Suppressor macrophage treated with lipopolysaccharide for 1 hour (primary cell): ENCODE measurements at regions not wholly inside any gene's neighbourhood (a gene's known extent, or its start where the extent isn't known, plus 50 kb on each side); places are given as distances from the start of the nearest gene placed in this dataset.
"Not testable (repeated sequence)": the region's sequence is repeated elsewhere in the genome, so short reads cannot be mapped to it uniquely, and the experiment has no call there.

Source experiments
- DNase-seq, 3 donors: peaks; one replicate each; pipeline ENCODE4 v3.0.0-alpha.2; 2020 to 2022

DNA sequence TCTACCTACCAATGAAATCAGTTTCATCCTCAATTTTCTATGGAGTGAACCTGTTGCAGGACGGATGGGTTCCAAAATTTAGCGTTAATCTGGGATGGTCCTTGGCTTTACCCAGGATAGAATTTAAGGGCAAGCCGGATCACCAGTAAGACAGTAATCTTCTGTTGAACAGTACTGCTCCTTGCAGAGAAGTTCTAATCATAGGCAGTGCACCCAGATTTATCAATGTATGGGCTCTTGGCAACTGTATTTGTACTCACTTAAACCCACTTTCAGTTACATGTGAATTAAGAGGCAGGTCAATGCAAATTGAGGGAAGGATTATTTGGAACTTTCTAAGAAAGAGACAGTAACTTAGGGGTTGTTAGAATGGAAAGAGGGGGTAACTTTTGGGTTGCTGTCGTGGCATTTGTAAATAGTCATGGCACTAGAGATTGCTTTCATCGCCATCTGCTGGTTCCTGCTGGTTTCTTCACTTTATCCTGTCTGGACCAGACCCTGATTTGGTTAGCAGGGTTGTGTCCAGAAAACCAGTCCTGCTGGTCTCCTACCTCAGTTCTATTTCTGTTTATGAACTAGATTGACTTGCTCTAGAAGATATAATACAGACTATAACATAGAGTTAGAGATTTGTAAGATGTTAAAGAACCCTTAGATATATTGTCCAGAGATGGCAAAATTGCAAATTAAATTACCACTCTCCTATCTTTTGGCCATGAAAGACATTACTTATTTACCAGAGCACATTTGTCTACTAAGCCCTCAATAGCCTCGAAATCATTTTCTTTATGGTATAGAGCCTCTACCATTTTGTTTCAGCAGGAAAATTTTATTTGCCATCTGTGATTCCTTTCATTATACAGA lies 646.3 kb downstream of the UTRN start:
- peak; percentile 45 to 57 (median 45) for DNase-seq

DNA sequence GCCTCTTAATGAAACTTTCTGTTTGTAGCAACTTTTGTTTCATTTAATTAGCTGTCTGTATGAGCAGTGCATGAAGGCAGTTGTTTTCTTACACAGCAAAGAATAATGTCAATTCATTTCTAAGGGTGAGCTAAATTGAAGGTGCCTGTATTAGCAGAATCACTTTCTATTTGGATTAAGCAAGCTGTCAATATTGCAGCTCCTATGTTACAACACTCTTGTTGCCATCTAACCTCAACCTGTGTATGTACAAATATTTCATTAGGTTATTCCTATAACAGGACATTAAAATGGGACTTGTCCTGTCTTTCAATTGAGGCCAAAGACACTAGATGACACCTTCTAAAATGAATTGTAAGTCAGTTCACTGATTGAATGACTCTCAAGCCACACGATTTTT lies 647.5 kb downstream of the UTRN start:
- DNase-seq = no peak

DNA sequence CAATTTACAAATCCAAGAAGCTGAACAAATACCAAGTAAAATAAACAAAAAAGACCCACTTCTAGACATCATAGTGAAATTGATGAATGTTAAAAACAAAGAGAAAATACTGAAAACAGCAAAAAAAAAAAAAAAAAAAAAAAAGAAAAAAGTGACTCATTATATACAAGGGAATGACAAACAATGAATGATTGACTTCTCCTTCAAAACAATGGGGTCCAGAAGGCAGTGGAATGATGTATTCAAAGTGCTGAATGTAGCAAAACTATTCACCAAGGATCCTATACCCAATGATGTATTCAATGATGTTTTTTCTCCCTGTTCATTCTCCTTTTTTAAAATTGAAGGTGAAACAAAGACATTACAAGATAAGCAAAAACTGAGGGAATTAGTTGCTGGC lies 650.0 kb downstream of the UTRN start:
- DNase-seq = no peak

DNA sequence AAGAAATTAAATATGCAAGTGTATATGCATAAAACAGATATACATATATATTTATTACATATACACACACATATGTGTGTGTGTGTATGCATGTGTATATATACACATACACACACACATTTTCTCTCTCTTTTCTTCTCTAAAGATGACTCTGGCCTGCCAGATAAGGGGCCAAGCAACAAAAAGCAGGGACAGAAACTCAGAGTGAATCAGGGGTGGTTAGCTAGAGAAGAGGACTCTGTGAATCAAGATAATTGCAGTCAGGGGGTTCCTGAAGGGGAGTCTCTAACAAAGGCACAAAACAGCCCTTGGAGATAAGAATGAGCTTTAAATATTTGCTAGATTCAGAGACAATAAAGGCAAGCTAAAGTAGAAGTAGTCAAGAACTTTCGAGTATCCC lies 650.5 kb downstream of the UTRN start:
- no peak for DNase-seq

DNA sequence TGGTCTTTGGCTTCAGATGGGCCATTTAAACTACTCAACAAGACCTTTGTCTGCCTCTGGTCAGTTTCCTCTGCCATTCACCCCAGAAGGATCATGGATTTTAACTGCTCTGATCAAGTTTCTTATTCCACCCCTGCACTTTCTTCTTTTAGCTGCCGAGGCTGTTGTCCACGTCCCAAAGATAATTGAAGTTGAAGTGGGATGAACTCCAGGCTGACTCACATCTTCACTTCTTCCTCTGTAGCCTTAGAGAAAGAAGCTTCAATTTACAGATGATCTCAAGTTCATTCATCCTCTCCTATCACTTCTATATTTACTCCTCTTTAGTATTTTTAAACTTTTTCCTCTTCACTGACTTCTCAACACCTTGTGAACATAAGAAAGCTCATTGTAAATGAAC lies 651.6 kb downstream of the UTRN start:
- DNase-seq = no peak

DNA sequence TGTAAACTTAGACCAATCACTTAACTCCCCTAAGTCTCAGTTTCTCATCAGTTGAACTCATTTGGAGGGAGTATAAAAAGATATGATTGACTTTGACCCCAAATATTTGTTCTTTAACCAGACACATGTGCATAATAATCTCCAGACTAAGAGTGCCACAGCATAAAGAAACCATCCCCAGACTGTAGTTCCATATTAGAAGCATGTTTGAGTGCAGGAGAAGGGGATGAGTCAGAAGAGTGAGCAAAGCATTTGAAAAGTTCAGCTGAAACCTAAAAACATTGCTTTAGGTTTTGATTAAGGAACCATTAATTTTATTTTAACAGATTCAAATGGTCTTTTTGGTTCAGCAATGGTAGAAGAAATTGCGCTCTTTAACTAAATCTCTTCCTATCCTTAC lies 654.8 kb downstream of the UTRN start:
- DNase-seq = no peak

DNA sequence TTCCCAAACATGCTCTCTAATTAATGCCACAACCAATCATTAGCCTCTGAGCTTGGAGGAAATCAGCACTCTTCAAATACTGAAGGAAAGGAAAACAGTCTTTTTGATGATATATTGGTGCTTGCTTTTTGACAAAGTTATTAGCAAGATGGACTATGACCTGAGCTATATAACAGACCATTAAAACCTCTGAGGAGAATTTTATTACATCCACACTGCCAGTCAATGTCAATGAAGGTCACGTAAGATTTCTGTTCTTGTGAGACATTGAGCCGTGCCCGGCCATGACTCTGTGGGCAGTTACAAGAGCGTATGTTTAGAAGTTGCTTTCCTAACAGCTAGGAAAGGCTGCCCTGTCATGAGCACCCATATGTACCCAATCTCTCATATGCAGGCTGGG lies 659.0 kb downstream of the UTRN start:
- no peak for DNase-seq

DNA sequence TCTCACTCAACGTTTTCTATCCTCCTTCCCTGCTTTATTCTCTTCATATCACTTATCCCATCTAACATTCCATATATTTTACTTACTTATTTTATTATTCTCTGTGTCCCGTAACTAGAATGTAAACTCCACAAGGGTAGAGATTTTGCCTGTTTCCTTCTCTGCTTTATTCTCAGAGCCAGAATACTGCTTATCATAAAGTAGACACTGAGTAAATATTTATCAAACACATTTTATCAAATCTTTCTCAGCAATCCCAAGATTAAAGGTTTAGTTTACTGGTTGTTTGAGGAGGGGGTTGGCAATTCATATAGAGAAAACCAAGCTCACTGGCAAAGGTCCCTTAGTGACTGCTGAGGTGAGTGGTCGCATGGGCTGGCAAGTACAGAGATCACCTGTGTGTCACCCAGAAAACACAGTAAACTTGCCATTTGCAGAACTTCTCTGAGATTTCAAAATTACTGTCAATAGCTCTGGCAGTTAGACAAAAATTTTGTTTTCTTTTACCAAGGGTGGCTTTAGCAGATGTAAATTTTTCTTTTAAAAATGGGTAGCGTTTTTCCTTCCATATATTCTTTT lies 662.4 kb downstream of the UTRN start:
- no peak for DNase-seq

DNA sequence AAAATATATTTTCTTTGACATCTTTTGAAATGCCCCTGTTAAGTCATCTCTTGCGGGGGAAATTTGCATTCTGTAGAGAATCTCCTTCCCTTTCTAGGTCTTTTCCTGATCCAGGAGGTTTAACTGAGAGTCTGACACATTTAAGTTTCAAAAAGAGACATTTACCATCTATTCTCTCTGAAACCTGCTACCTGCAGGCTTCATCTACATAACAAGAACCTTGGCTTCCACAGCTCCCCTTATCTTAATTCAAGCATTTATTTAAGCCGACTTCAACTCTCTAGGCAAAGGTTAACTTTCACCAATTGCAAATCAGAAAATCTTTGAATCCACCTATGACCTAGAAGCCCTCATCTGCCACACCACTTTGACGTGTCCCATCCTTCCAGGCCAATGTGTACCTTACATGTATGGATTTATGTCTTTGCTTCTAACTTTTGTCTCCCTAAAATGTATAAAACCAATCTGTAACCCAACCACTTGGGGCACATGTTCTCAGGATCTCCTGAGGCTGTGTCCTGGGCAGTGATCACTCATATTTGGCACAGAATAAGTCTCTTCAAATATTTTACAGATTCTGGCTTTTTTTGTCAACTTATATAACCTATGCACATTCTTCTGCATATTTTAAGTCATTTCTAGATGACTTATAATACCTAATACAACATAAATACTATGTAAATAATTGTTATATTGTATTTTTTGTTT lies 666.7 kb downstream of the UTRN start:
- no peak for DNase-seq

DNA sequence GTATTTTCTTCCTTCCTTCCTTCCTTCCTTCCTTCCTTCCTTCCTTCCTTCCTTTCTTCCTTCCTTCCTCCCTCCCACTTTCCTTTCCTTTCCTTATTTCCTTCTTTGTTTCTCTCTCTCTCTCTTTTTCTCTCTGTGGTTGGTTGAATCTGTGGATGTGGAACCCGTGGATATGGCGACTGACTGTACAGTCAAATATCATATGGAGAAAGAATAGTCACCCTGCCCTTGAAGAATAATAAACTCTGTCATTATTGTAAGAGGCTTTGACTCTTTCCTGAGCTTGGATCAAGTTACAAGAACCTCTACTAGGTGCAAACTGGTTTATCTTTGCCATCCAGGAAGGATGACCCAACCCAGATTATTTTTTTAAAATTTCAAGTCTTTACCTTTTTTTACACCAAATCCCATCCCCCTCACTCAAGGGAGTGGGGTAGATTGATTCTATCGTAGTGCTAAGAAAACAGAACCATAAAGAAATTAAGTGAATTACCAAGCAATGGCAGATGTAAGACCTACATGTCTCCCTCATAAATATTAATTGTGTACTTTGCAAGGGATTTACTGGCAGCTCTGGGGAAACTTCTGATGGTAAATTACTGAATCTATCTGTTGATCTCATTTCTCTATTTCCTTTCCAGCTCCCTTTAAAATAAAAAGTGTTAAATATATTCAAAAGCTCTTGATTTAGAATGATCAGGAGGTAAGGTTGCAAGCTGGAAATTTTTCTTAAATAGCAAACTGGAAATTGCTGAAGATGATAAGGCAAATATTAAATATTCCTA lies 667.5 kb downstream of the UTRN start:
- no peak for DNase-seq

DNA sequence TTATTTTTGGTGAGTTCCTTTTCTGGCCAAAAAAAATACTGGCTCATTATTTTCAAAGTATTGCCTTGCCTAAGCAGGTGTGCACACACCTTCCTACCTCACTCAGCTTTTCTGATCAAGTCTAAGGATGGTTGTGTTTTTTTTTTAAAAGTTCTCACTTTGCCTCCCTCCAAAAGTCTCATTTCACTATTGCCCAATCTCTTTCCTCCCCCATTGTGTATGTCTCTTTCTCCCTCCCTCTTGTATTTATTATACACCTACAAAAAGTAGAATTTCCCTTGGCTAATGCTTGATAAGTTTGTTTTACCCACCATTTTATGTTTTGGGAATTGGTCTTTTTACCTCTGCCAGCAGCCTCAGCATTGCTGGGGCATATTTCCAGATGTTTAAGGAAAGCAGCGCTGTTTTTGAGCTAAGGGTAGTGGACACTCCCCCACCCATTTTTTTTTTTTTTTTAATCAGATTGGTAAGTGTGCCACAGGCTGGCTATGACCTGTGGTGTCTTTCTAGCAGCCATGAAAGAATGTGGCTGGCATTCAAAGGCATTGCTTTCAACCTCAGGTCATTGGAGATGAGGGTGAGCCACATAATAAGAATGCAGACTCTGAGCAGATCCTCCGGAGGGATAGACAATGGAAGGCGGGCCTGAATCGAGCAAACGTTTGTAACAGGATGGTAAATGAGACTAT lies 668.6 kb downstream of the UTRN start:
- DNase-seq = no peak

DNA sequence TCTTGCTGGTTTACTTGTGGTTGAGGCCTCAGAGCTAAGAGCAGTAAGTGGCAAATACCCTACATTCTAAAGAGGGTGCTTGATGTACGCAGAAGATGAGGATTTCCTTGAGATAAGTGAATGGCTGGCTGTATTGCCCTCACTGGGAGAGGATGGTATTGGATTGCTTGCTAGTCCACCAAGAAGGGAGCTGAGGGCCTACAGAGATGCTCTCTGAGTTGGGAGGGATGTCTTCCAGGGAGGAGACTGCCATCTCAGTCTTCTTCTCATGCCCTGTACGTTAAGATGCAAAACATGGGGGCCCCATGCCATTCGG lies 669.1 kb downstream of the UTRN start:
- DNase-seq = no peak

DNA sequence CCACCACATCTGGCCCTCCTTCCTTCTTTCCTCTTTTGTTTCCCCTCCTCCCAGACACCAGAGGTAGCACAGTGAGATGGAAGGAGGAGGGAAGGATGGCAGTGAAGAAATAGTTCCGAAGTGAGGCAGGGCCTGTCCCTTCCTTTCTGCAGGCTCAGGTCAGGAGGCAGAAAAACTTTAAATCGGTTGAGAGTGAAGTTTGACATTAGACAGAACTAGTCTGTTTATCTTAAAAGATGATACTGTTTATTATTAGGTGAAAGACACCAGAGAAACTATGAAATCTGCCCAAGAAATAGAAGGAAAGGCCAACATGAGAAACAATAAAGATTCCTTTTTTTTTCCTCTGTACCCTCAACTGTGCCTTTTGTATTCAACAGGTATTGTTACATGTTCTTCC lies 670.3 kb downstream of the UTRN start:
- DNase-seq = no peak

DNA sequence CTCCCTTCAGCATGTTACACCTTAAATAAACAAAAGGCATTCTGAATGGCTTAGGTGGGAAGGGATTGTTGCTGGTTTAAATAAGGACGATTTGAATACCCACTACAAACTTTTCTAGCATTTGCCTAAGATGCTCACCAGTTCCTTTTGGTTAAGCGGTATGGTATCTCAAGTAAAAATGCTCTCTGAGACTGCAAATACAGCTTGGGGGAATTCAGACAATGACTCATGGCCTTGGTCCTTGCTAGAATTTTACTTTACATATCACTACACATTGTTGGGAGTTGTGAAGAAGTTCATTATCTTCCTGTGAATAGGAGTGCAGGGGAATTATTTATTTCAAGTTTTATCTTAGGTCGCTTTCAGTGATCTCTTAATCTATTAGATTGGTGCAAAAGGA lies 670.7 kb downstream of the UTRN start:
- DNase-seq = no peak

DNA sequence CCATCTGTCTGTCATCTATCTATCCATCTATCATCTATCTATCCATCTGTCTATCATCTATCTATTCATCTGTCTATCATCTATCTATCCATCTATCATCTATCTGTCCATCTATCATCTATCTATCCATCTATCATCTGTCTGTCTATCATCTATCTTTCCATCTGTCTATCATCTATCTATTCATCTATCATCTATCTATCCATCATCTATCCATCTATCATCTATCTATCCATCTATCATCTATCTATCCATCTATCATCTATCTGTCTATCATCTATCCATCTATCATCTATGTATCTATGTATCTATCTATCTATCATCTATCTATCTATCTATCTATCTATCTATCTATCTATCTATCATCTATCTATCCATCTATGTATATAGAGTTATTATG lies 671.6 kb downstream of the UTRN start:
- not testable (repeated sequence) for DNase-seq

DNA sequence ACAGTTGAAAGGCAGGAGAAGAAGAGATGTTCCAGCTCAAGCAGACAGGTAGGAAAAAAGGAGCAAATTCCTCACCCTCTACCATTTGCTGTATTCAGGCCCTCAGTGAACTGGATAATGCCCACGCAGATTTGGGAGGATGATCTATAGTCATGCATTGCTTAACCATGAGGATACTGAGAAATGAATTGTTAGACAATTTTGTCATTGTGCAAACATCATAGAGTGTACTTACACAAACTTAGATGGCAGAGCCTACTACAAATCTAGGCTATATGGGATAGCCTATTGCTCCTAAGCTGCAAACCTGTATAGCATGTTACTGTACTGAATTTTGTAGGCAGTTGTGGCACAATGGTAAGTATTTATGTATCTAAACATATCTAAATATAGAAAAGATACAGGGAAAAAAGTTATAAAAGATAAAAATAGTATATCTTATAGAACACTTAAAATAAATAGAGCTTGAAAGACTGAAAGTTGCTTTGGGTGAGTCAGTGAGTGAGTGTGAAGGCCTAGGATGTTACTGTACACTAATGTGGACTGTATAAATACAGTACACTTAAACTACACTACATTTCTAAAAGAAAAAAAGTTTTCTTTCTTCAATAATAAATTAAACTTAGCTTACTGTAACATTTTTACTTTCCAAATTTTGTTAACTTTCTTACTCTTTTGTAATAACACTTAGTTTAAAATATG lies 672.3 kb downstream of the UTRN start:
- no peak for DNase-seq

DNA sequence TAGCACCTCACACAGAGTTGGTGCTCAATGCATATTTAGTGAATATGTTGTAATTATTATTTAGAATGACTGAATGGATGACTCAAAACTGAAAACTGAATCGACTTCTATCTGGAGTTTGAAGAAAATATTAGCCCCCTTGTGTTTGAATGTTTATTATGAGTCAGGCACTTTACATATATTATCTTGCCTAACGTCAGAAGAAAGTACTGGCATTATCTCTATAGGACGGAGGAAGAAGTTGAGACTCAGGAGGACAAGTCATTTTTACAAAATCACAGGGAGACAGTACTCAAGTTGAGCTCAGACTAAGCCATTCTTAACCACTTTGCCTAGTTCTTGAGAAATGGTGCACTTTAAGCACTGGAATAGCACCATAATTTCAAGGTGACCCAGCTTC lies 684.0 kb downstream of the UTRN start:
- no peak for DNase-seq

DNA sequence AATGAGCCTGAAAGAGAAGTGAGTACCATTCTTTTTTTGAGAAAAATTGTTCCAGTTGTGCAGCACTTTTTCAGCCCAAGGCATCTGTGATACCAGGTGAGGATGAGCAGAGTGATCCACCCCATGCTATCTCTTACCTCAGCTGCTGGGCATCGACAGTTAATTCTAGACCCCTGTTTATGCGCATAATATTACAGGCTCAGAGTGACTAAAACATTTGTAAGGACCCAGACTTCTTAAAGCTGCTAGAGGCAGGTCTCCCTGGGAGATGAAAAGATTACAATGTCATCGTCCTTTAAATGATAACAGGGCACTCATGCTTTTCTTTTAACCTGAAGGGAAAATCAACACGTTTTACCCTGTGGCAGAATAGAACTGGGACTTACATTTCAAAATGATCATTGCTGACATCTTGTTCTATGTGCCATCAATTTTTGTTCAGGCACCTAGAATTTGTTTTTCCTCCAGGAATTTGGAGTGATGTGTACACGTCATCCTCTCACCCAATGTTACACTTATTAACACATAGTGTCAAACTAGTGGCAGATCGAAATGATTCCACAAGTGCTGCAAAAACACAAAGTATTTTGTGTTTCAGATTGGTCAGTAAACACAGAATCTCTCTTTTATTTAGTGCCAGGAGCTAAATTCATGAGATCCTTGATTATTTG lies 684.6 kb downstream of the UTRN start:
- DNase-seq = no peak

DNA sequence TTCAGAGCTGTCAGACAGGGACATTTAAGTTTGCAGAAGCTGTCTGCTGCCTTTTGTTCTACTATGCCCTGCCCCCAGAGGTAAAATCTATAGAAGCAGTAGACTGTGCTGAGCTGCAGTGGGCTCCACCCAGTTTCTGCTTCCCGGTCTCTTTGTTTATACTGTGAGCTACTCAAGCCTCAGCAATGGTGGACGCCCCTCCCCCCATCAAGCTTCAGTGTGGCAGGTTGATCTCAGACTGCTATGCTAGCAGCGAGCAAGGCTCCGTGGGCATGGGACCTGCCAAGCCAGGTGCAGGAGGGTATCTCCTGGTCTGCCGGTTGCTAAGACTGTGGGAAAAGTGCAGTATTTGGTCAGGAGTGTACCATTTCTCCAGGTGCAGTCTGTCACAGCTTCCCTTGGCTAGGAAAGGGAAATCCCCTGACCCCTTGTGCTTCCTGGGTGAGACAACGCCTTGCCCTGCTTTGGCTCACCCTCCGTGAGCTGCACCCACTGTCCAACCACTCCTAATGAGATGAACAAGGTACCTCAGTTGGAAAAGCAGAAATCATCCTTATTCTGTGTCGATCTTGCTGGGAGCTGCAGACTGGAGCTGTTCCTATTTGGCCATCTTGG lies 692.2 kb downstream of the UTRN start:
- DNase-seq = not testable (repeated sequence)

DNA sequence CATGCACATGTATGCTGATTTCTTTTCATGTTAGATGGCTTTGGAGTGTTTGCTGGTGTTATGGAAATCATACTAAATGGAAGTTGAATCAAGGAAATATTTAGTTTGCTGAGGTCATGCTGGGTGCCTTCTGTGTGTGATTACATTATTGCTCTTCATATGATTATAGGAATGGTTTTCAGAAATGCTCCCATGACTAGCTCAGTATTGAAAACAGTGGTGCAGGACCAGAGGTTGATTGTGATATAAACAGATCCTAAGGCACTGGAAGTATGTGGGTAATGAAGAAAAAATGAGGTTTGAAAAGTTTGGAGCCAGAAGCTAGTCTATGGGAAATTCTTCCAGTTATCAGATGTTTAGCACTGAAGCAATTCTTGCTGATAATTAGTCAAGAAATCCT lies 693.1 kb downstream of the UTRN start:
- no peak for DNase-seq

DNA sequence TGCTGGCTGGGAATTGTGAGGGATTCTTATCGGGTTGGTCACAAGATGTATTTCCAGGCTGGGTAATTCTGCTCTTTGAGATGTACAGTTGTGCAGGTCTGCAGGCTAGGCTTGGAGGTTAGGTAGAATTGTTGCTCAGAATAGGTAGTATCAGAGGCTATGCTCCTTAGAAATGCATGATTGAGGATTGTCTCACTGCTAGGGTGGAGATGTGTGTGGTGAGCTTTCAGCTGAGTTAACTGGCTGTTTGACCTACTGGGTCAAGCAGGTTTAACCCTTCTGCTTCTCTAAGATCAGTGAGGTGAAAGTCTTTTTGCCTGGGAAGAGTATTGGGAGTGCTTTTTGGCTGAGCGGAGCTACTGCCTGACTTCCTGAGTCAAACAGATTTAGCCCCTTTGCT lies 701.1 kb downstream of the UTRN start:
- DNase-seq = no peak
